Heart right ventricle (tissue), 16 donors: ENCODE measurements at regions not wholly inside any gene's neighbourhood (a gene's known extent, or its start where the extent isn't known, plus 50 kb on each side); places are given as distances from the start of the nearest gene placed in this dataset.

Experiments used
- ATAC-seq, 8 donors: fragments of 200-7000 bp; cut with Tn5 transposase; one replicate each; pipeline ENCODE4 v1.9.1; 2020; ENCODE audit warnings: mild to moderate bottlenecking in 8 of 8, moderate library complexity in 8 of 8, moderate number of reproducible peaks in 1 of 8
- DNase-seq, 2 donors: peaks; one replicate each; pipeline ENCODE4 v3.0.0-alpha.2; 2020
- H3K27ac ChIP-seq, 10 donors: fragments of 200-600 bp; sonication (generic) in 2 of 10; one replicate each; pipeline versions ENCODE4 v1.5.0 to v1.8.0; 2020 to 2022; ENCODE audit warnings: mild to moderate bottlenecking in 3 of 10
- H3K27me3 ChIP-seq, 7 donors: fragments of 200-600 bp; one replicate each; pipeline ENCODE4 v1.8.0; 2021 to 2022; ENCODE audit warnings: mild to moderate bottlenecking in 2 of 7
- H3K36me3 ChIP-seq, 9 donors: fragments of 200-600 bp; sonication (generic) in 1 of 9; one replicate each; pipeline versions ENCODE4 v1.5.0 to v1.8.0; 2020 to 2022; ENCODE audit warnings: mild to moderate bottlenecking in 2 of 9
- H3K4me1 ChIP-seq, 9 donors: fragments of 200-600 bp; sonication (generic) in 1 of 9; one replicate each; pipeline versions ENCODE4 v1.5.0 to v1.8.0; 2020 to 2022; ENCODE audit warnings: mild to moderate bottlenecking in 4 of 9
- H3K4me3 ChIP-seq, 10 donors: fragments of 200-600 bp; sonication (generic) in 2 of 10; one replicate each; pipeline versions ENCODE4 v1.5.0 to v1.8.0; 2020 to 2022; ENCODE audit warnings: mild to moderate bottlenecking in 7 of 10, moderate library complexity in 2 of 10
- H3K9me3 ChIP-seq, 11 donors: fragments of 200-600 bp in 10 of 11; sonication (generic) in 2 of 11; one replicate each; pipeline versions ENCODE4 v1.5.0 to v1.8.0; 2013 to 2022; ENCODE audit warnings: mild to moderate bottlenecking in 2 of 11, control low read depth in 1 of 11, moderate library complexity in 1 of 11
- CTCF ChIP-seq, 9 donors: fragments of 200-600 bp; sonication (generic) in 2 of 9; IDR thresholded peaks; one replicate each; pipeline versions ENCODE4 v1.5.0 to v1.8.0; 2021 to 2022; ENCODE audit warnings: antibody characterized with exemption in 9 of 9, mild to moderate bottlenecking in 5 of 9, moderate library complexity in 1 of 9
- WGBS, 2 donors: extraction: QIAGEN DNeasy Blood & Tissue Kit; methylation state at CpG; one replicate each; pipeline ENCODE4 v1.1.7; 2013; ENCODE audit warnings: inconsistent platforms in 1 of 2; 5-methylcytosine and 5-hydroxymethylcytosine counted together
- intact Hi-C, 10 donors: fragments of 100-400 bp; cut with DNase I; formaldehyde crosslinking; loops; one replicate each; pipeline versions ENCODE4 v1.11.1 to v1.14.2; 2022
- donor health status: Arrhythmogenic right ventricular cardiomyopathy.
- donor health status: ischemic (EF 13 %, LVEDD 7.1; RV severe dilation, severe dysfunction).
- donor health status: healthy with polysubstance abuse.
- donor health status: DM: no; HTN: yes; CAD: no.
- donor health status: DM: no; HTN: no; CAD: no.
- donor health status: ischemic (EF 25% LVEDD 6.9; RV normal size, moderate dysfunction).
- donor health status: ischemic (EF 25% LVEDD 5.7; RV mildly dilated, moderate dysfunction).
- donor health status: healthy.
- donor health status: DM: yes; HTN: yes; CAD: no.
- donor health status: Ischemic cardiomyopathy.
- donor health status: ischemic (EF 35%, LVEDD 5.7; RV mildly dilated, moderate dysfunction).
- donor health status: nonischemic (EF 11% LVEDD 7.7; RV severe dilation, severe dysfunction).
- donor health status: DM: yes; HTN: yes; CAD: no.
- donor health status: PGD.
- donor health status: ischemic (EF 29% LVEDD 5.4; RV normal size, mild dysfunction).
- donor health status: nonischemic (EF 23%, LVEDD 6.1; RV moderate dilation, normal function).

GRCh38 chrX:128699716-128700285, 647.6 kb upstream of the ACTRT1 start:
- H3K9me3 ChIP-seq: no peaks in the 10 kb centered on the region
- H3K27ac ChIP-seq: no peak overlapping the region
- no peak for DNase-seq
- no peak overlapping the region for H3K4me3 ChIP-seq
- no peak for TF ChIP-seq CTCF (IDR thresholded peaks at IDR 0.05)
- WGBS, 2 donors: 74 to 80% methylated on average over 3 of the region's 3 CpGs
- ATAC-seq: no peak
- intact Hi-C loops: loop anchor here in 1 of 10 donors (5.0 kb wide), 1 partner anchor 1838 kb away; no protein-coding TSS in a partner anchor
- no peaks in the 10 kb centered on the region for H3K4me1 ChIP-seq
- H3K27me3 ChIP-seq: no peaks in the 10 kb centered on the region
- no peaks in the 10 kb centered on the region for H3K36me3 ChIP-seq

GRCh38 chrX:128698573-128699181, 646.5 kb upstream of the ACTRT1 start:
- intact Hi-C loops: no loop called here
- Histone ChIP-seq H3K27me3 (no peaks in the 10 kb centered on the region), H3K36me3 (no peaks in the 10 kb centered on the region), H3K27ac (no peak overlapping the region), H3K9me3 (no peaks in the 10 kb centered on the region), H3K4me3 (no peak overlapping the region), H3K4me1 (no peaks in the 10 kb centered on the region)
- no peak for TF ChIP-seq CTCF (IDR thresholded peaks at IDR 0.05)
- DNase-seq (no peak), ATAC-seq (no peak)
- WGBS, 2 donors: 46 to 60% methylated on average over 1 of the region's 1 CpG

GRCh38 chrX:128691872-128692271, 639.7 kb upstream of the ACTRT1 start:
- 89 to 90% methylated on average over 6 of the region's 6 CpGs for WGBS, 2 donors
- no peak for DNase-seq
- Histone ChIP-seq H3K27me3 (no peaks in the 10 kb centered on the region), H3K9me3 (peaks cover 0 to 11% (median 0%) of the 10 kb centered on the region in 11 donors), H3K27ac (no peak overlapping the region), H3K4me3 (no peak overlapping the region), H3K4me1 (no peaks in the 10 kb centered on the region), H3K36me3 (no peaks in the 10 kb centered on the region)
- no peak for ATAC-seq
- TF ChIP-seq CTCF (IDR thresholded peaks at IDR 0.05): no peak
- intact Hi-C loops: no loop called here

GRCh38 chrX:128685387-128685786, 633.2 kb upstream of the ACTRT1 start:
- Histone ChIP-seq H3K27ac (no peak overlapping the region), H3K4me3 (no peak overlapping the region), H3K4me1 (no peaks in the 10 kb centered on the region), H3K36me3 (no peaks in the 10 kb centered on the region), H3K27me3 (no peaks in the 10 kb centered on the region), H3K9me3 (no peaks in the 10 kb centered on the region)
- no peak for DNase-seq
- TF ChIP-seq CTCF (IDR thresholded peaks at IDR 0.05): no peak
- intact Hi-C loops: no loop called here
- no peak for ATAC-seq
- 88 to 89% methylated on average over 2 of the region's 2 CpGs for WGBS, 2 donors
